ENCODE measurements at regions not wholly inside any gene's neighbourhood (a gene's known extent, or its start where the extent isn't known, plus 50 kb on each side); places are given as distances from the start of the nearest gene placed in this dataset.

GRCh38 chr2:226466124-226466523 is 333.5 kb downstream of the IRS1 start:
- Histone ChIP-seq H3K27ac (ENCODE audit: low read depth, low read length, poor library complexity, severe bottlenecking) (no peak overlapping the region), H3K9me2 (ENCODE audit: low read depth, low read length) (no peaks in the 10 kb centered on the region), H3K9me3 (ENCODE audit: low read length) (no peaks in the 10 kb centered on the region), H3K4me2 (ENCODE audit: low read length) (no peak overlapping the region), H3F3A (ENCODE audit: insufficient read depth, low read length) (no peaks in the 10 kb centered on the region), H2AFZ (ENCODE audit: low read length) (no peak overlapping the region), H3K27me3 (ENCODE audit: insufficient read depth, low read length) (no peaks in the 10 kb centered on the region; the same call in 1 of the 2 replicates), H3K4me1 (ENCODE audit: insufficient read depth, low read length, severe bottlenecking) (no peaks in the 10 kb centered on the region), H3K79me2 (ENCODE audit: insufficient read depth, low read length) (no peaks in the 10 kb centered on the region), H3K9ac (ENCODE audit: low read length) (no peak overlapping the region), H3K36me3 (ENCODE audit: insufficient read depth, low read length) (no peaks in the 10 kb centered on the region), H4K20me1 (ENCODE audit: insufficient read depth, low read length) (no peaks in the 10 kb centered on the region), H3K4me3 (ENCODE audit: low read depth, low read length, poor library complexity, severe bottlenecking) (no peak overlapping the region)
- TF ChIP-seq CTCF (IDR thresholded peaks at IDR 0.05; ENCODE audit: low read length) (no peak), EZH2 (IDR thresholded peaks at IDR 0.05; ENCODE audit: borderline replicate concordance, low read length) (no peak)

DNA sequence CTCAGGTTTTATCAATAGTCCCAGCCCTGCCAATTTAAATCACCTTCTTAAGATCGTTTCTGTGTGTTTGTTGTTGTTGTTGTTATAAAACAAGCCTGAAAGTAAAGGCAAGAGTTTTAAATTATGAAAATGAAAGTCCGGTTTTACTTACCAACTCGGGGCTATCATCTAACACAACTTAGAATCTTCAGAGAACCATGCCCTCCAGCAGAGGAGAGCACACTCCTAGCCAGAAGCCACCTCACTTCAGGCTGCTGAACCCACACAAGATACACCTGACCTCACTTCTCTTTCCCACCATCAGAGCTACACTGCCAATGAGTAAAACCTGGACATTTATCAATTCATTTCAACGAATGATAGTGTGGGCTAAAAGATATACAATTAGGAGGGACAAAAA is 335.2 kb downstream of the IRS1 start:
- H4K20me1 ChIP-seq (ENCODE audit: insufficient read depth, low read length) = no peaks in the 10 kb centered on the region
- TF ChIP-seq EZH2 (IDR thresholded peaks at IDR 0.05; ENCODE audit: borderline replicate concordance, low read length) (no peak), CTCF (IDR thresholded peaks at IDR 0.05; ENCODE audit: low read length) (no peak)
- H3K27ac ChIP-seq (ENCODE audit: low read depth, low read length, poor library complexity, severe bottlenecking) = no peak overlapping the region
- H3K9ac ChIP-seq (ENCODE audit: low read length) = no peak overlapping the region
- H3K4me3 ChIP-seq (ENCODE audit: low read depth, low read length, poor library complexity, severe bottlenecking) = no peak overlapping the region
- no peak overlapping the region for H2AFZ ChIP-seq (ENCODE audit: low read length)
- no peak overlapping the region for H3K4me2 ChIP-seq (ENCODE audit: low read length)
- no peaks in the 10 kb centered on the region for H3K4me1 ChIP-seq (ENCODE audit: insufficient read depth, low read length, severe bottlenecking)
- H3K9me3 ChIP-seq (ENCODE audit: low read length) = no peaks in the 10 kb centered on the region
- no peaks in the 10 kb centered on the region for H3K79me2 ChIP-seq (ENCODE audit: insufficient read depth, low read length)
- no peaks in the 10 kb centered on the region for H3K36me3 ChIP-seq (ENCODE audit: insufficient read depth, low read length)
- H3K9me2 ChIP-seq (ENCODE audit: low read depth, low read length) = no peaks in the 10 kb centered on the region
- no peaks in the 10 kb centered on the region for H3F3A ChIP-seq (ENCODE audit: insufficient read depth, low read length)
- no peaks in the 10 kb centered on the region; the same call in 1 of the 2 replicates for H3K27me3 ChIP-seq (ENCODE audit: insufficient read depth, low read length)

- Histone ChIP-seq H2AFZ (ENCODE audit: low read length) (no peak overlapping the region), H3K4me3 (ENCODE audit: low read depth, low read length, poor library complexity, severe bottlenecking) (no peak overlapping the region), H3K79me2 (ENCODE audit: insufficient read depth, low read length) (no peaks in the 10 kb centered on the region), H3K36me3 (ENCODE audit: insufficient read depth, low read length) (no peaks in the 10 kb centered on the region), H4K20me1 (ENCODE audit: insufficient read depth, low read length) (no peaks in the 10 kb centered on the region), H3K9me2 (ENCODE audit: low read depth, low read length) (no peaks in the 10 kb centered on the region), H3K4me1 (ENCODE audit: insufficient read depth, low read length, severe bottlenecking) (no peaks in the 10 kb centered on the region), H3F3A (ENCODE audit: insufficient read depth, low read length) (no peaks in the 10 kb centered on the region), H3K27me3 (ENCODE audit: insufficient read depth, low read length) (no peaks in the 10 kb centered on the region; the same call in 1 of the 2 replicates), H3K4me2 (ENCODE audit: low read length) (no peak overlapping the region), H3K9me3 (ENCODE audit: low read length) (no peaks in the 10 kb centered on the region), H3K9ac (ENCODE audit: low read length) (no peak overlapping the region), H3K27ac (ENCODE audit: low read depth, low read length, poor library complexity, severe bottlenecking) (no peak overlapping the region)
- TF ChIP-seq CTCF (IDR thresholded peaks at IDR 0.05; ENCODE audit: low read length) = no peak
- no peak for TF ChIP-seq EZH2 (IDR thresholded peaks at IDR 0.05; ENCODE audit: borderline replicate concordance, low read length)
Measured at GRCh38 chr2:226463154-226463553, 336.5 kb downstream of the IRS1 start.

Data from OCI-LY1 (cell line).